ENCODE measurements at regions not wholly inside any gene's neighbourhood (a gene's known extent, or its start where the extent isn't known, plus 50 kb on each side); places are given as distances from the start of the nearest gene placed in this dataset.

DNA sequence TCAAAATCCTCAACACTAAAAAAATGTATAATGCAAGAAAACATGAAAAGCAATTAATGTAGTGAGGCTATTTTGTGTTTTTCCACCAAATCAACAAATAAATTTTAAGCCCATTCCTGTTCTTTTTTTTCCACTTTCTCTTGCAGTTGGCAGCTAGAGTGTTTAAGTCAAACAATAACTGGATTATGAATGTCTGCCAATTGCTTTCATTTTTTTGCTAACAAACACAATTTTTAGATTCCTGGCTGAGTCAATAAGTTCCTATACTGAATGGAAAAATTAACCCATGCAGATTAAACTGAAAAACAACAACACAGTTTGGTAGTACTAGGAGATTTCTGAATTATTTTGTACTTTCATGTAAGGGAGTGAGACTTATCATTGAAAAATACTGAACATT lies 232.4 kb downstream of the SLITRK5 start:
- no peaks in the 10 kb centered on the region for H3K4me1 Mint-ChIP-seq
- H3K9me3 Mint-ChIP-seq: peaks cover 9% of the 10 kb centered on the region
- H3K27me3 Mint-ChIP-seq: no peaks in the 10 kb centered on the region
- no peak overlapping the region for H3K4me3 Mint-ChIP-seq
- H3K36me3 Mint-ChIP-seq (ENCODE audit: low read depth): no peaks in the 10 kb centered on the region
- no peak overlapping the region for H3K27ac Mint-ChIP-seq
- ATAC-seq (replicated peaks): no peak

DNA sequence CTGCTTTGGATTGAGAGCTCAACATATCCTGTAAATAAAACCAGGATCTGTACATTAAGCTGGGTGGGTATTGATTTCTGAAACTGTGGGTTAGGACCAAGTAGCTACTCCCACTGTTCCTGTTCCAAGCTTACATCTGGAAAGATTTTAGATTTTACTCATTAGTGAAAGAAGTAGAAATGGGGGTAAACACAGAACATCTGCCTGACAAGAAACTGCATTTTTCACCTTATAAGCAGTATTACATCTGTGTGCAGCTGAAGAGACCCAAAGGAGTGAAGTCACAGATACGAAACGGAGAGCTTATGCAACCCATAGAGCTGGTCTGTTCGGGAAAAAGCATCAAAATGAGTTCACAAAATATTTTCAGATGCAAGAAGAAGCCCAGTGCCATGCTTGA lies 235.2 kb downstream of the SLITRK5 start:
- no peak overlapping the region for H3K4me3 Mint-ChIP-seq
- no peak overlapping the region for H3K27ac Mint-ChIP-seq
- no peak for ATAC-seq (replicated peaks)
- H3K27me3 Mint-ChIP-seq: no peaks in the 10 kb centered on the region
- no peaks in the 10 kb centered on the region for H3K4me1 Mint-ChIP-seq
- peaks cover 5% of the 10 kb centered on the region for H3K9me3 Mint-ChIP-seq
- no peaks in the 10 kb centered on the region for H3K36me3 Mint-ChIP-seq (ENCODE audit: low read depth)

DNA sequence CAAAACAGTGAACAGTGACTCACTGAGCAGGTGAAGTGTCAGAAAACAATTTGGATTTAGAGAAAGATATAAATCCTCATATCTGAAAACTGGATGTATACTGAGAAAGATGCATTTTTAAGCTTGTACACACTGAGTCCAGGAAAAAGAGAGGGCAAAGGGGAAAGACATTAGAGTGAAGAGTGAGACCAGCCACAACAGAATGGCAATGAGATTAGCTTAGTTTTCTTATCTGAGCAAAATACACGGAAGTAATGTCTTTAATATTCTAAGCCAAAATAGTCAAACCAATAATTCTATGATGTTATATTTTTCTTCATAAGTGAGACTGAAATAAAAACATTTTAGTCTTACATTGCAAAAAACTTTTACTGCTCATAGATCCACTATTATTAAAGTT lies 236.0 kb downstream of the SLITRK5 start:
- no peak overlapping the region for H3K27ac Mint-ChIP-seq
- H3K9me3 Mint-ChIP-seq: peaks cover 5% of the 10 kb centered on the region
- no peak overlapping the region for H3K4me3 Mint-ChIP-seq
- H3K27me3 Mint-ChIP-seq: no peaks in the 10 kb centered on the region
- no peak for ATAC-seq (replicated peaks)
- H3K4me1 Mint-ChIP-seq: no peaks in the 10 kb centered on the region
- H3K36me3 Mint-ChIP-seq (ENCODE audit: low read depth): no peaks in the 10 kb centered on the region

DNA sequence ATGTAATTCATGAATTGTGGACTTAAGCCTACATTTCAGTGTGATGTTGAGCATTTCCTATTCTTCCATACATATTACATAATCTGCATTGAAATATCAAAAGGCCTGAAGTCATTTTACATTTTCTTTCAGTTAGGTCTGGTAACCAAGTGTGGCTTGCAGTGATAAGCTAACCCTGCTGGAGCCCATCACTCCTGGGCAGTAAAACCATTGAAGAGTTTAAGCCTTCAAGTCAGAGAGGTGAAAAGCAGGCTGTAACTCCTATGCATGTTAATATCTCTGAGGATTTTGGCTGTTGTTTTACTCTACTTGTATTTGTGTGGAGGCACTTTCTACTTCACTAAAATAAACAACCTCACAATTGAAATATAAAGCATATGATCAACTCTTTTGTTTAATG lies 248.8 kb downstream of the SLITRK5 start:
- no peaks in the 10 kb centered on the region for H3K27me3 Mint-ChIP-seq
- H3K27ac Mint-ChIP-seq: no peak overlapping the region
- no peak for ATAC-seq (replicated peaks)
- H3K9me3 Mint-ChIP-seq: peaks cover 17% of the 10 kb centered on the region
- H3K36me3 Mint-ChIP-seq (ENCODE audit: low read depth): no peaks in the 10 kb centered on the region
- H3K4me1 Mint-ChIP-seq: no peaks in the 10 kb centered on the region
- no peak overlapping the region for H3K4me3 Mint-ChIP-seq

DNA sequence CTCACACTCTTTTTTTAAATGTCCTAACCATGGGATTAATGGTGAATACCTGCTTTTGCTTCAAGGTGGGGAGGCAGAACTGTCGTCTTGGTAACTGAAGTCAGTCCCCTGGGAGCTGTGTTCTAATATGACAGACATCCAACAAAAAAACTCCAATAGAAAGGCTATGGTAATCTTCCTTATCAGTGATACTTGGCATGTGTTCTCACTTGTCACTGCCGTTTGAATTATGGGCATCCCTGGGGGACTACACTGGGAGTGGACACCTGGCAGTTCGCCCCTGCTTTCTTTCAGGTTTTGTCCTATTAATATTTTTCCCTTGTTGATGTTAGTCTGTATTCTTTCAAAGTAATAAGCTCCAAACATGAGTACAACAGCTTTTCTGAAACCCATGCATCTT lies 252.6 kb downstream of the SLITRK5 start:
- Mint-ChIP-seq H3K9me3 (peaks cover 12% of the 10 kb centered on the region), H3K4me3 (no peak overlapping the region), H3K27me3 (no peaks in the 10 kb centered on the region), H3K36me3 (ENCODE audit: low read depth) (no peaks in the 10 kb centered on the region), H3K27ac (no peak overlapping the region), H3K4me1 (no peaks in the 10 kb centered on the region)
- ATAC-seq (replicated peaks): no peak

DNA sequence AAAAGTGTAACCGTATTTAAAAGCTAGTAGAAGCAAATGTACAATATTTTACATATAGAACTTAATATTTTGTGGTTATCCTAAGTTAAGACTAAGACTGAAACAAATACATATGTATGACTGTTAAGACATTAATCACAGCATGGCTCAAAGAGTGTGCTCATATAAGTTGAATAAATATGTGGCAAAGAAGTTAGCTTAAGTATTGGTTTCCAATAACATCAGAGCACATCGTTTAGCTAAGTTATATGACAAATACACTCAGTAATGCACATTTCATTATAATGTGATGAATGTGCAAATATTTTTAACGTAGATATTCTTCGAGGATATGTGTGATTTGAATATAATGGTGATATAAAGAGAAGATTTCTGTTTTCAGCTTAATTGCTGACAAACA lies 253.8 kb downstream of the SLITRK5 start:
- no peaks in the 10 kb centered on the region for H3K4me1 Mint-ChIP-seq
- no peak overlapping the region for H3K27ac Mint-ChIP-seq
- no peak overlapping the region for H3K4me3 Mint-ChIP-seq
- H3K9me3 Mint-ChIP-seq: peaks cover 14% of the 10 kb centered on the region
- H3K27me3 Mint-ChIP-seq: no peaks in the 10 kb centered on the region
- no peaks in the 10 kb centered on the region for H3K36me3 Mint-ChIP-seq (ENCODE audit: low read depth)
- ATAC-seq (replicated peaks): no peak

DNA sequence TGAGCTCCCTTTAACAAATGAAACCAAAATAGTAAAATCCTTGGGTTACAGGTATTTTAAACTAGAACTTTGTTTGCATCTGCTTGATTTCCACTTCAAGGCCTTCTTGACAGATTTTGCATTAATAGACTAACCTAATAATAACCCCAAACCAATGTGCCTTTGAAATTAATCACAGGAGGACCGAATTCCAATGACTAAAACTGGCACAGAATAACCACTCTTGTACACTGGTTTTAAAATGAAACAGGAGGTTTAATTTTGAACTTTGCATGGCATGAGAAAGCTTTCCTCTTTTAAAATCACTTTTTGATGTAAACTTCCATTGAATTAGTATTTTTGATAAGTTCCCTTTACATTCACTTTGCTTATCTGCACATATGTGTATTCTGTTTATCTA lies 269.6 kb downstream of the SLITRK5 start:
- Mint-ChIP-seq H3K9me3 (peaks cover 6% of the 10 kb centered on the region), H3K4me3 (no peak overlapping the region), H3K27me3 (no peaks in the 10 kb centered on the region), H3K4me1 (no peaks in the 10 kb centered on the region), H3K27ac (no peak overlapping the region), H3K36me3 (ENCODE audit: low read depth) (no peaks in the 10 kb centered on the region)
- no peak for ATAC-seq (replicated peaks)

DNA sequence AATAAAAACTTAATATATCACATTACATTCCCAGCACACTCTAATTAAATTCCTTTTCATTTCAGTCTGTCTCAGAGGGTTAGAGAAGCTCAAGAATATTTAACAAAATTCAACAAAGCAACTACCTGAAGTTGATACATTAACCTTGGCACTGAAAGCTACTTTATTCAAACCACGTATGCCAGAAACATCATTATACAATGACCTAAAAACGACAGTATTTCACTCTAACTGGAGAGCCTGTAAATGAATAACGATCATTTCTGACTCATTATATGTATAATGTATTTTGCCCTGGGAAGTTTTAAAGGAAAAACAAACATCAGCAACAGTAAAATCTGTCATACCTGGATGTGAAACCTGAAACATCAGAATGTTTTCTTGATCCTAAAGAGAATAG lies 270.1 kb downstream of the SLITRK5 start:
- H3K4me1 Mint-ChIP-seq: no peaks in the 10 kb centered on the region
- H3K9me3 Mint-ChIP-seq: peaks cover 6% of the 10 kb centered on the region
- H3K36me3 Mint-ChIP-seq (ENCODE audit: low read depth): no peaks in the 10 kb centered on the region
- no peak overlapping the region for H3K4me3 Mint-ChIP-seq
- H3K27me3 Mint-ChIP-seq: no peaks in the 10 kb centered on the region
- H3K27ac Mint-ChIP-seq: no peak overlapping the region
- no peak for ATAC-seq (replicated peaks)

DNA sequence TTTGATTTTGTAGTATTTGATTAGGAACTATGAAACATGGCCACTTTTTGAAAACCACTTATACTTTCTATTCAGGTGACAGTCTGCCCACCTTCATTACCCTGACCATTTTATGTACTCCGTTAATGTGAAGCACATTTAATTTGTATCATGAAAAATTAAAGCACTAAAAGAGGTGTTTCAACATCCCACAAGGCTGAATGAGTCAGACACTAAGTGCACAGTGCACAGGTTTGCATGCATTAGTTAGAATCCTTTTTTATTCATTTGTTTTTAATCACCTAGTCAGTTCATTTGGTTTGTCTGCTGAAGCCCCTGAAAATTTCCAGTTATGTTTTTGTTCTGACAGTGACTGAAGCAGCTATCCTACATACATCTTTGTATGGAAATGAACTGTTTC lies 271.0 kb downstream of the SLITRK5 start:
- no peak for ATAC-seq (replicated peaks)
- H3K27ac Mint-ChIP-seq: no peak overlapping the region
- H3K27me3 Mint-ChIP-seq: no peaks in the 10 kb centered on the region
- H3K4me3 Mint-ChIP-seq: no peak overlapping the region
- no peaks in the 10 kb centered on the region for H3K4me1 Mint-ChIP-seq
- no peaks in the 10 kb centered on the region for H3K36me3 Mint-ChIP-seq (ENCODE audit: low read depth)
- peaks cover 6% of the 10 kb centered on the region for H3K9me3 Mint-ChIP-seq

DNA sequence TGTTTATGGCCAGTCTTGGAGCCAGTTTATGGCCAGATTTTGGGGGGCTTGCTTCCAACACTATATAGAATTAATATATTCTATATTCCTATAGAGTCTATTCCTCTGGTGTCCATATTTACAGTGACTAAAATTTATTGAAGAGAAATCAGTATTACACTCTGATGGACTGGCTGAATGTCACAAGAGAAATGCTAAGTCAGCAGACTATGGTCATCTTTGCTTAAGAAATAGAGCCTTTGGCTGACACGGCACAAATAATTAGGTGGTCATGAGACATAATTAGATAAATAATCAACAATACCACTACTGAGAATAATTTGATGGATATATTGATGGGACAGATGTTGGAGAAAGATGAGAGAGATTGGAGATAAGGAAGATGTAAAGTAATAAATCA lies 272.9 kb downstream of the SLITRK5 start:
- no peaks in the 10 kb centered on the region for H3K4me1 Mint-ChIP-seq
- H3K27me3 Mint-ChIP-seq: no peaks in the 10 kb centered on the region
- H3K27ac Mint-ChIP-seq: no peak overlapping the region
- peaks cover 6% of the 10 kb centered on the region for H3K9me3 Mint-ChIP-seq
- no peak overlapping the region for H3K4me3 Mint-ChIP-seq
- no peak for ATAC-seq (replicated peaks)
- H3K36me3 Mint-ChIP-seq (ENCODE audit: low read depth): no peaks in the 10 kb centered on the region

DNA sequence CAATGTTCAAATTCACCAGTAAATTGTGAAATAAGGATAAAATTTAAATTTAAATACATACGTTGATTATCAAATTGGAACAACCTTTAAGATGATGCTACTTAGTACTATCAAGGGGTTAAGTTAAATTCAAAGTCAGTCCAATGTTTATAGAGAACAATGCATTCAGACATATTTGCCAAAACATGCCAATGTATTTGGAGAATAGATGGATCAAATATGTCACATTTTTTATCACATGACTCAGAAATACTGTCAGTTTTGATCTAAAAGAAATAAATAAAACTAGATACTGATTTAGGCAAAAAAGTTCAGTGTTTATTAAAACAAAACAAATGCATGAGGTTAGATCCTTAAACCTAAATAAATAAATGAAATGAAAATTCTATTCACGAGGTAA lies 281.2 kb downstream of the SLITRK5 start:
- Mint-ChIP-seq H3K27ac (no peak overlapping the region), H3K27me3 (no peaks in the 10 kb centered on the region), H3K4me1 (no peaks in the 10 kb centered on the region), H3K9me3 (peaks cover 3% of the 10 kb centered on the region), H3K36me3 (ENCODE audit: low read depth) (no peaks in the 10 kb centered on the region), H3K4me3 (no peak overlapping the region)
- no peak for ATAC-seq (replicated peaks)

DNA sequence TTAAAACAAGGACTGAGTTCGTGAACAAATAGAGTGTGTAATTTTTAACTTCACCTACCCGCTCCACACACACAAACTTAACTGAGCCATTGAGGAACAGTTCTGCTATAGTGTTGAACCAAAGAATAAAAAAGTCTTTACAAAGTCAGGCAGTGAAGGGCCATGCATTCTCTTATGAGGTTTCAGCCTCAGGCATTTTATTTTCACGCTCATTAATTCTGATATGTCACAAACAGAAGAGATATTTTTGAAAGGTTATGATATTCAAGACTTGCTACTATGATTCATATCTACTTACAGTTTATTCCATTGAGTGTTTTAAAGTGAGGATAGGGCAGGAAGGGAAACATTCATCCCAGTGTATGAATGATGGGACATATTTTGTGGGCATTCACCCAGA lies 282.2 kb downstream of the SLITRK5 start:
- H3K9me3 Mint-ChIP-seq: peaks cover 3% of the 10 kb centered on the region
- no peaks in the 10 kb centered on the region for H3K27me3 Mint-ChIP-seq
- H3K27ac Mint-ChIP-seq: no peak overlapping the region
- no peaks in the 10 kb centered on the region for H3K36me3 Mint-ChIP-seq (ENCODE audit: low read depth)
- ATAC-seq (replicated peaks): no peak
- H3K4me1 Mint-ChIP-seq: no peaks in the 10 kb centered on the region
- H3K4me3 Mint-ChIP-seq: no peak overlapping the region

DNA sequence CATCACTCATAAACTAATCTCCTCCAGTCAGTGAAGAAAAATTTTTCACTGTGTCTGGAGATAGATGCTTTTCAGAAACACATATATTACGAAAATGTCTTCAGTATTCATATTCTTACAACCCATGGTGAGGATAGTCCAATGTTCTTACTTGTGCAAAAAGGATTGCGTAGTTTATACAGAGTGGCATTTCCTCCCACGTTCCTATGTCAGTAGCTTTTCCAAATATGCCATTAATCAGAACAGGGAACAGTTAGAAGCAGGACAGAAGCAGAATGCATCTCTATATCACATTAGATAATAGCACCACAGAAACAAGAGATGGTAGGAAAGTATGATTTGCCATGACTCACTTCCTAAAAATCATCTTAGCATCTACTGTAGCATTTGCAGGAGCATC lies 282.9 kb downstream of the SLITRK5 start:
- ATAC-seq (replicated peaks): no peak
- H3K27ac Mint-ChIP-seq: no peak overlapping the region
- no peaks in the 10 kb centered on the region for H3K4me1 Mint-ChIP-seq
- H3K4me3 Mint-ChIP-seq: no peak overlapping the region
- H3K9me3 Mint-ChIP-seq: peaks cover 3% of the 10 kb centered on the region
- H3K27me3 Mint-ChIP-seq: no peaks in the 10 kb centered on the region
- no peaks in the 10 kb centered on the region for H3K36me3 Mint-ChIP-seq (ENCODE audit: low read depth)

DNA sequence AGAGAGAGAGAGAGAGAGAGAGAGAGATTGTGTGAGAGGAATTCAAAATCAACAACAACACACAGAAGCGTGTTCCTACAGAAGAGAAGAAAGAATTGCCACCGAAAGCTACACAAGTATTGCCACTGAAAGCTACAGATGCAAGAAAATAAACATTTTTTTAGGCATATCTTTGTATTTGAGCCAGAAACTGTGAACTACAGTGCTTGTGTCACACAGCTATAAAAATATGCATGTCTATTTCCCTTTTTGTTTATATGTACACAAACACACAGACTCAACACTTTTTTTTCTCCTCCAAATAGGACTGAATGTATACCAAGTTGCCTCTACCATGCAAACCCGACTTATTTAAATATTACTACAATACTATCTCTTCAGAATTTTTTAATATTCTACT lies 290.4 kb downstream of the SLITRK5 start:
- Mint-ChIP-seq H3K9me3 (no peaks in the 10 kb centered on the region), H3K4me1 (no peaks in the 10 kb centered on the region), H3K36me3 (ENCODE audit: low read depth) (no peaks in the 10 kb centered on the region), H3K4me3 (no peak overlapping the region), H3K27ac (no peak overlapping the region), H3K27me3 (no peaks in the 10 kb centered on the region)
- ATAC-seq (replicated peaks): no peak

DNA sequence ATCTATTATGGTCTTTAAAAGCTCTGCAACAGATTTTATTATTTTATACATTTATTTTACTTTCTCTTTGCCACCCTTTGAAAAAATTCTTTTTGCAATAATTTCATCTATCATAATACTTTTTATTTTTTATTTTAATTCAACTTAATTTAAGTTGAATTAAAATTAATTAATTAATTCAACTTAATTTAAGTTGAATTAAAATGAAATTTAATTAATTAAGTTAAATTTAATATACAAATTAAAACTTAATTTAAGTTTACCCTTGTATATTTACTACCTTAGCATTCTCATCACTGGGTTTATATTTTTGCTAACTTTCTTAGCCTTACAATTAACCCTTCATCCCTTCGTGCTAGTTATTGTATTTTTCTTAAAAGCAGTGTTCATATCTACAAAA lies 301.4 kb downstream of the SLITRK5 start:
- no peak overlapping the region for H3K27ac Mint-ChIP-seq
- H3K9me3 Mint-ChIP-seq: peaks cover 10% of the 10 kb centered on the region
- no peaks in the 10 kb centered on the region for H3K27me3 Mint-ChIP-seq
- no peak overlapping the region for H3K4me3 Mint-ChIP-seq
- H3K36me3 Mint-ChIP-seq (ENCODE audit: low read depth): no peaks in the 10 kb centered on the region
- no peaks in the 10 kb centered on the region for H3K4me1 Mint-ChIP-seq
- ATAC-seq (replicated peaks): no peak

DNA sequence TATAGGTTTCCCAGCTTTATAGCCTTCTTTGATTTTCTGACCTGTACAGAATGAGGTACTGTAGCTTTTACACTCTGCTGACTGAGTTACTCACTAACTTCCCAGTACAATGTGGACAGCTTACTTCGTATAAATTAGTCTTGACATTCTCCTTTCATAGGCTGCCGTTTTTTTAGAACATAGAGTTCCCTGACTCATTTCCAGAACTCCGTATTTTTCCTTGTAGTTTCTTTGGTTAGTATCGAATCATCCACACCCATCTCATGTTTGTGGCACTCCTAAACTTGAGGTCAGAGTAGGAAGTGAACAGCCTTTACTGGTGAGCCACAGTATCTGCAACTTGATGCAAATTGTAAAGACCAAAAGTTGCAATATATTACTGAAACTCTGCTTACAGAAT lies 303.9 kb downstream of the SLITRK5 start:
- Mint-ChIP-seq H3K36me3 (ENCODE audit: low read depth) (no peaks in the 10 kb centered on the region), H3K27me3 (no peaks in the 10 kb centered on the region), H3K4me1 (no peaks in the 10 kb centered on the region), H3K9me3 (peaks cover 10% of the 10 kb centered on the region), H3K4me3 (no peak overlapping the region), H3K27ac (no peak overlapping the region)
- ATAC-seq (replicated peaks): no peak

Data from activated T-helper 17 cell treated with anti-CD3 and anti-CD28 coated beads, Interleukin-2, amount 50 U/mL, for 72 hours (primary cell).